Left hindlimb (tissue), 1 donor: ENCODE measurements at regions not wholly inside any gene's neighbourhood (a gene's known extent, or its start where the extent isn't known, plus 50 kb on each side); places are given as distances from the start of the nearest gene placed in this dataset.
A peak's percentile ranks its signal among the peaks of the same experiment; 100 is the strongest.

Source experiments
- DNase-seq: peaks from one replicate; pipeline ENCODE4 v3.0.0-alpha.2; 2018

GRCh38 chr15:94607176-94607654 lies 375.9 kb downstream of the MCTP2 start:
- DNase-seq: peak; percentile 45

GRCh38 chr15:94610069-94610468 lies 378.7 kb downstream of the MCTP2 start:
- DNase-seq: no peak

- no peak for DNase-seq
Observed at GRCh38 chr15:94610485-94610884, 379.1 kb downstream of the MCTP2 start.

- DNase-seq: no peak
Observed at GRCh38 chr15:94611656-94612055, 380.3 kb downstream of the MCTP2 start.

GRCh38 chr15:94615688-94616087 lies 384.3 kb downstream of the MCTP2 start:
- DNase-seq: no peak

- no peak for DNase-seq
Observed at GRCh38 chr15:94620632-94621031, 389.3 kb downstream of the MCTP2 start.

GRCh38 chr15:94621736-94622135 lies 390.4 kb downstream of the MCTP2 start:
- DNase-seq: no peak

GRCh38 chr15:94626949-94627348 lies 395.6 kb downstream of the MCTP2 start:
- no peak for DNase-seq

GRCh38 chr15:94631608-94632007 lies 400.2 kb downstream of the MCTP2 start:
- DNase-seq: no peak

GRCh38 chr15:94638183-94638582 lies 406.8 kb downstream of the MCTP2 start:
- DNase-seq: no peak

GRCh38 chr15:94639701-94640100 lies 408.3 kb downstream of the MCTP2 start:
- DNase-seq: no peak

GRCh38 chr15:94644433-94644832 lies 413.1 kb downstream of the MCTP2 start:
- no peak for DNase-seq

GRCh38 chr15:94653071-94653470 lies 421.7 kb downstream of the MCTP2 start:
- no peak for DNase-seq

- DNase-seq: no peak
Observed at GRCh38 chr15:94655249-94655880, 424.0 kb downstream of the MCTP2 start.

- DNase-seq: no peak
Observed at GRCh38 chr15:94665676-94666441, 434.5 kb downstream of the MCTP2 start.

- DNase-seq: no peak
Observed at GRCh38 chr15:94666553-94666952, 435.2 kb downstream of the MCTP2 start.

- DNase-seq: no peak
Observed at GRCh38 chr15:94667109-94667508, 435.7 kb downstream of the MCTP2 start.

GRCh38 chr15:94670438-94671034 lies 439.2 kb downstream of the MCTP2 start:
- DNase-seq: no peak

GRCh38 chr15:94671858-94672532 lies 440.6 kb downstream of the MCTP2 start:
- peak; percentile 36 for DNase-seq

GRCh38 chr15:94673801-94674200 lies 442.4 kb downstream of the MCTP2 start:
- DNase-seq: no peak

- DNase-seq: no peak
Observed at GRCh38 chr15:94674296-94674695, 442.9 kb downstream of the MCTP2 start.

- no peak for DNase-seq
Observed at GRCh38 chr15:94677202-94677790, 445.9 kb downstream of the MCTP2 start.

GRCh38 chr15:94682171-94682570 lies 450.8 kb downstream of the MCTP2 start:
- no peak for DNase-seq
